HFF-Myc (cell line): ENCODE measurements at regions not wholly inside any gene's neighbourhood (a gene's known extent, or its start where the extent isn't known, plus 50 kb on each side); places are given as distances from the start of the nearest gene placed in this dataset.

Source experiments
- DNase-seq: peaks from one replicate; pipeline ENCODE4 v3.0.0-alpha.2; 2011; ENCODE audit warnings: low read depth; ENCODE audit errors: extremely low read depth
- H3K4me3 ChIP-seq: replicated peaks from 2 replicates; pipeline ENCODE4 v1.5.1; 2011; ENCODE audit warnings: low read depth, mild to moderate bottlenecking, control low read depth, low read length
- TF ChIP-seq, protein P1 (sequence below): IDR thresholded peaks from 2 replicates; pipeline ENCODE4 v1.5.1; 2012; ENCODE audit warnings: mild to moderate bottlenecking, low read depth, low read length, control low read depth; ENCODE audit errors: missing control alignments

DNA sequence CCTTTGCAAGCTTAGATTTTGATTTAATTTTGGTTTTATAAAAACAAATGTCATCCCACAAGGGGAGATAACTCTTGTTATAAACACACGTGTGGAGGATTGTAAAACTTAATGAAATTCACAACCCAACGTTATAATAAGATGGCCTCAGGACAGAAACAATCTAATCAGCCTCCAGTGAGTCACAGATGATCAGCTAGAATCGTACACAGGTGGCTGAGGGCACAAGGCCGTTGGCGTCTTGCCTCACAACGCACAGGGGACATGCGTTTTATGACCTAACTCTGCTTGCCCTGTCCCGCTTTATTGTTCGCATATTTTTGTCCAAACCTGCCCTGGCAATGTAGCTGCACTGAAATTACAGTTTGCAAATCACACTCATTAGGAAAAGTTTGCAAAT, 121.9 kb upstream of the PDZRN3 start:
- no peak overlapping the region for H3K4me3 ChIP-seq
- TF ChIP-seq, protein P1, sequence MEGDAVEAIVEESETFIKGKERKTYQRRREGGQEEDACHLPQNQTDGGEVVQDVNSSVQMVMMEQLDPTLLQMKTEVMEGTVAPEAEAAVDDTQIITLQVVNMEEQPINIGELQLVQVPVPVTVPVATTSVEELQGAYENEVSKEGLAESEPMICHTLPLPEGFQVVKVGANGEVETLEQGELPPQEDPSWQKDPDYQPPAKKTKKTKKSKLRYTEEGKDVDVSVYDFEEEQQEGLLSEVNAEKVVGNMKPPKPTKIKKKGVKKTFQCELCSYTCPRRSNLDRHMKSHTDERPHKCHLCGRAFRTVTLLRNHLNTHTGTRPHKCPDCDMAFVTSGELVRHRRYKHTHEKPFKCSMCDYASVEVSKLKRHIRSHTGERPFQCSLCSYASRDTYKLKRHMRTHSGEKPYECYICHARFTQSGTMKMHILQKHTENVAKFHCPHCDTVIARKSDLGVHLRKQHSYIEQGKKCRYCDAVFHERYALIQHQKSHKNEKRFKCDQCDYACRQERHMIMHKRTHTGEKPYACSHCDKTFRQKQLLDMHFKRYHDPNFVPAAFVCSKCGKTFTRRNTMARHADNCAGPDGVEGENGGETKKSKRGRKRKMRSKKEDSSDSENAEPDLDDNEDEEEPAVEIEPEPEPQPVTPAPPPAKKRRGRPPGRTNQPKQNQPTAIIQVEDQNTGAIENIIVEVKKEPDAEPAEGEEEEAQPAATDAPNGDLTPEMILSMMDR = no peak
- DNase-seq = no peak

DNA sequence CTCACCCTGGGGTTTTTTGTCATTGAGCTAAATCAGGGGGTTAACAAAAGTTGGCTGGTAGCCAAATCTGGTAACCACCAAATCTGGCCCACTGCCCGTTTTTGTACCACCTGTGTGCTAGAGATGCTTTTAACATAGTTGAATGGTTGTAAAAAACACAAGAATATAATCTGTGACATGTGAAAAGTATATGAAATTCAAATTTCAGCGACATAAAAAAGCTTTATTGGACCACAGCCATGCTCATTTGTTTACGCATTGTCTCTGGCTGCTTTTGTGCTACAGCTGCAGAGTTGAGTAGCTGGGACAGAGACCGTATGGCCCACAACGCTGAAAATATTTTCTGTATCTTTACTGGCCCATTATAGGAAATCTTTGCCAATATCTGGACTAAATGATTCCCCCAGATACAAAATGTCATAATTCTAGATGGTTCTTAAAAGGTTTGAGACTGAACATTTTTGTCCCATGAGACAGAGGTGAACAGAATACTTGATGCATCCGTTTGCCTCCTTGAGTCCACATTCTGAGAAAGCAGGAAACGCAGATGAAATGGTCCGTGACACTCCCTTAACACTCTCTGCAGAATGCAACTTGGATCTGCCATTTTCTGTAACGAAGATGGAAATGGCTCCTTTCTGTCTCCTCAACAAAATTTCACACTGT, 120.9 kb upstream of the PDZRN3 start:
- H3K4me3 ChIP-seq = no peak overlapping the region
- TF ChIP-seq, protein P1 = no peak
- DNase-seq = no peak

DNA sequence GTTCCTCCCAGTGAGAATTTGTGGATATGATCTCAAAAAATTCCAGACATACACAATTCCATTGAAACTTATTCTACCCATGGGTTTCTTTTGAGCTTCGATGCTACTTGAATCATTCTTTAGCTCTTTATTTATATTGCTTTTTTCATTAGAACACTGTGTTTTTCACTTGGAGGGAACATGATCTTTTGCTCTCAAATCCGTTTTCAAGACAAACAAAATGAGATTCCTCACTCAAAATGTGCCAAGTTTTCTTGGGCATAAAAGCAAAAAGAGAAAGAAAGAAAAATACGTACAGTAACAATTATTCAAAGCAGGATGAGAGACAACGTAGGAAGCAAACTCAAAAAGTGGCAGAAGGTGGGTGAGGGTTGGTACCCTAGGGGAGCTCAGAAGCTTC, 118.8 kb upstream of the PDZRN3 start:
- no peak for DNase-seq
- TF ChIP-seq, protein P1 = no peak
- no peak overlapping the region for H3K4me3 ChIP-seq

DNA sequence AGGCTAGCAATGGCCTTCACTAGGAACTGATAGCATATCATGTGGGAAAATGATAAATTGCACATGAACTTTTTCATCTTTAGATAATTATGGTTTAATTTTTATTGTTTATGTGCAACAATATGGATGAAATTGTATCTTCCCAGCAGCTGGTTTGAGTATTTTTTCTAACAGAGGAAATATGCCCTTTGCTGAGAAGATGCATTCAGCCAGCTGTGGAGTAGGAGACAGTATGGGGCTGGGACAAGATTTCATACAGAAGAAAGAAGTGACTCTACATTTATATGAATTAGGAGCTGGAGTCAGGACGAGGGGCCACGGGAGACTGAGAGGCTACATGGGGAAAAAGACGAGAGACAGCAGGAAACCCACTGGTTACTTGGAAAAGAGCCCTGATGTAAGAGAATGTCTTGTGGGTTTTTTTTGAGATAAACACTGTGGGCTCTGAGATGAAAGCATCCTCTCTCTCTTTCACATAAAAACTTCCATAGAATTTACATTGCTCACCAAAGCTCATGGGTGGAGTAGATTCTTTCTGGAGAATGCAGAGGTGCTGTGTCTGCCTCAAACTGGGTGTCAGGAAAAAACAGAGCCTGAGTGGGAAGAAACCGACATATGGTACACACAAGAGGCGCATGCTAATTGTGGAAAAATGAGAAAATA, 115.2 kb upstream of the PDZRN3 start:
- H3K4me3 ChIP-seq = no peak overlapping the region
- DNase-seq = no peak
- TF ChIP-seq, protein P1 = no peak

DNA sequence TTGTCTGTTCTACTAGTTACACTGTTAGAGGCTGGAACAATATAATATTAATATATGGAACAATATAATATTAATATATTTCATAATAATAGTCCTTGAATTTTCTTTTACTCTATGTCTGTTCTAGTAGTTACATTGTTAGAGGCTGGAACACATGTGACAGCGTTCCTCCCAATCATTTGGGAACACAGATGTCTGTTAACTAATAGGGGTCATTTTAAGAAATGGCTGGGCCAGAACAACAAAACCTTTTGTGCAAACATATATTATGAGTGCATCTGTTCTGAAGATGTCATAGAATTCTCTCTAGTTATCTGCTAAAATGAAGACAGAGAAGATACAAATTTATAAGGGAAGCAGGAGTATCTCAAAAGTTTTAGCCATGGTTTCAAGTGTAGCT, 114.0 kb upstream of the PDZRN3 start:
- TF ChIP-seq, protein P1 = no peak
- no peak for DNase-seq
- no peak overlapping the region for H3K4me3 ChIP-seq

DNA sequence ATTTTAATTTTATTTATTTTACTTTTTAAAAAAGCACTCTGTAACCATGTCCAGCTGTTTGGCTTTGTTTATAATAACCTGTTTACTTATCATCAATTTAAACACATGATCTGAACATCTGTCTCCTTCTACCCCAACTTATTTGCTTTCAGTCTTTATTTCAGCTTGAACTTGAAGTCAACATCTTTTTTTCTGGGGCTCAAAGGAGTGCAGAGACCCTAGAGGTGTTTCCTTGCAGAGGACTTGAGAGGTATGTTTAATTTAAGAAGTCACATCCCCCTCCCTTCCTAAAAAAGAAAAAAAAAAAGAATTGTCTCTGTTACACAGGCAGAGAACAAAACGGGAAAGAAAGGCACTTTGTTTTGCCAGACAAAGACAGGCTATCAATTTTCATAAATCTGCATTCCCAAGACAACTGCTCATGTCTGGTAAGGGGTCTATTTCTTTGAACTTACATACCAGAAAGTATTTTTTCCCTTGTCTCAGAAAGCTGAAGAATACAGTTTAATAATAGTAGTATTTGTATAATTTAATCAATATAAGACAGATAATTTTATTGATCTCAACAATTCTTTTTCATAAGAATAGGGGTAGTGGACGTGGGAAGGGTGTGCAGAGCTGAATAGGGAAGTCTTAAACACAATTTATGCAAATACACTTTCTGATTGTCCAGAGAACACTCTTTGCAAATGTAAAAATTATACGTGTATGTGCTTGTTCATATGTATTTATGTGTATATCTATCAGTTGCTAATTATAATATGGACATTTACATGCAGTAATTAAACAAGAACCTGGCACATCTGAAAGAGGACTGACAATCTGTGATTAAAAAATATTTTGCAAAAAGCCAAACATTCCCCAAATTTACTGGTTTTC, 109.7 kb upstream of the PDZRN3 start:
- TF ChIP-seq, protein P1 = no peak
- no peak for DNase-seq
- H3K4me3 ChIP-seq = no peak overlapping the region
